ENCODE measurements at regions not wholly inside any gene's neighbourhood (a gene's known extent, or its start where the extent isn't known, plus 50 kb on each side); places are given as distances from the start of the nearest gene placed in this dataset.

- TF ChIP-seq EP300 (IDR thresholded peaks at IDR 0.05; ENCODE audit: low read depth) (no peak), CTCF (IDR thresholded peaks at IDR 0.05) (no peak)
Measured at GRCh38 chr17:21537302-21537701, 155.0 kb upstream of the KCNJ18 start.
